H1 (cell line): ENCODE measurements at regions not wholly inside any gene's neighbourhood (a gene's known extent, or its start where the extent isn't known, plus 50 kb on each side); places are given as distances from the start of the nearest gene placed in this dataset.

Source experiments
- ASH2L ChIP-seq: fragments of 200-600, 300-600 bp; sonication (generic); IDR thresholded peaks from one replicate; pipeline ENCODE4 v1.7.1; 2017; ENCODE audit warnings: low read length
- BRCA1 ChIP-seq: IDR thresholded peaks from 2 replicates; pipeline ENCODE4 v1.6.1; 2012; ENCODE audit warnings: low read depth, low read length, improper control_type of control experiment
- CBX5 ChIP-seq: fragments of 300-800, 300-1000 bp; sonication (generic); IDR thresholded peaks from 2 replicates; pipeline ENCODE4 v1.7.1; 2016; ENCODE audit warnings: antibody characterized with exemption, low read length, low read depth
- CTBP2 ChIP-seq: IDR thresholded peaks from 2 replicates; pipeline ENCODE4 v1.7.0; 2011; ENCODE audit warnings: borderline replicate concordance, mild to moderate bottlenecking, moderate library complexity, mixed read lengths, low read length; ENCODE audit not compliant: insufficient read depth, insufficient read length
- EZH2 ChIP-seq: fragments of 200-600 bp; sonication (generic); IDR thresholded peaks from 2 replicates; pipeline ENCODE4 v1.7.1; 2012; ENCODE audit warnings: low read depth, mild to moderate bottlenecking, moderate library complexity, low read length, inconsistent platforms; ENCODE audit not compliant: severe bottlenecking
- FOSL1 ChIP-seq: IDR thresholded peaks from 2 replicates; pipeline ENCODE4 v1.6.1; 2011; ENCODE audit warnings: mild to moderate bottlenecking, low read depth, low read length, moderate library complexity; ENCODE audit not compliant: insufficient read depth
- HDAC2 ChIP-seq, 2 experiments: fragments of 300-600 bp in 1 of 2; sonication (generic) in 1 of 2; IDR thresholded peaks; 2 replicates each; pipeline ENCODE4 v1.6.1; 2011 to 2012; ENCODE audit warnings: low read depth in 2 of 2, low read length in 2 of 2, mild to moderate bottlenecking in 2 of 2, moderate library complexity in 2 of 2, borderline replicate concordance in 1 of 2, inconsistent platforms in 1 of 2
- HDAC6 ChIP-seq: IDR thresholded peaks from one replicate; pipeline ENCODE4 v1.7.1; 2012; ENCODE audit warnings: low read depth, mild to moderate bottlenecking, inconsistent platforms, low read length, moderate library complexity
- JUN ChIP-seq: IDR thresholded peaks from 2 replicates; pipeline ENCODE4 v1.6.1; 2011; ENCODE audit warnings: low read depth, mild to moderate bottlenecking, improper control_type of control experiment, low read length
- KDM4A ChIP-seq: IDR thresholded peaks from one replicate; pipeline ENCODE4 v1.7.1; 2012; ENCODE audit warnings: low read depth, mild to moderate bottlenecking, moderate library complexity, low read length, inconsistent platforms; ENCODE audit not compliant: severe bottlenecking
- PHF8 ChIP-seq: fragments of 200-600 bp; sonication (generic); conservative IDR thresholded peaks from 2 replicates; pipeline ENCODE4 v1.7.1; 2012; ENCODE audit warnings: low read depth, mild to moderate bottlenecking, inconsistent platforms, low read length, moderate library complexity
- POLR2A ChIP-seq, 2 experiments: IDR thresholded peaks; 1 replicate in 1 of 2; 2 replicates in 1 of 2; pipeline ENCODE4 v1.6.1; 2011; ENCODE audit warnings: low read depth in 2 of 2, low read length in 2 of 2, mild to moderate bottlenecking in 2 of 2; ENCODE audit errors: control extremely low read depth in 1 of 2
- RAD21 ChIP-seq, 2 experiments: IDR thresholded peaks in 1 of 2; conservative IDR thresholded peaks in 1 of 2; 2 replicates each; pipeline ENCODE4 v1.6.1; 2011; ENCODE audit warnings: low read depth in 2 of 2, low read length in 2 of 2, improper control_type of control experiment in 1 of 2, inconsistent platforms in 1 of 2, mild to moderate bottlenecking in 1 of 2, moderate library complexity in 1 of 2
- RNF2 ChIP-seq: fragments of 200-900, 300-1000 bp; sonication (generic); IDR thresholded peaks from 2 replicates; pipeline ENCODE4 v1.7.1; 2016; ENCODE audit warnings: borderline replicate concordance, low read depth, mild to moderate bottlenecking, antibody characterized with exemption, low read length; ENCODE audit not compliant: poor library complexity, severe bottlenecking; ENCODE audit errors: missing control alignments
- SIX5 ChIP-seq: IDR thresholded peaks from 2 replicates; pipeline ENCODE4 v1.6.1; 2011; ENCODE audit warnings: mild to moderate bottlenecking, low read depth, low read length
- SP1 ChIP-seq: IDR thresholded peaks from 2 replicates; pipeline ENCODE4 v1.6.1; 2011; ENCODE audit warnings: low read depth, low read length
- SUZ12 ChIP-seq: fragments of 200-600 bp; sonication (generic); IDR thresholded peaks from 2 replicates; pipeline ENCODE4 v1.6.1; 2012; ENCODE audit warnings: mild to moderate bottlenecking, inconsistent platforms, low read length, moderate library complexity, mixed read lengths
- TF ChIP-seq, protein P1 (sequence below): IDR thresholded peaks from 2 replicates; pipeline ENCODE4 v1.6.1; 2012; ENCODE audit warnings: inconsistent platforms

GRCh38 chr16:63841271-63841670 is 1280.6 kb downstream of the CDH11 start (continued):
- no peak for TF ChIP-seq BRCA1
- no peak for TF ChIP-seq POLR2A (IDR thresholded peaks at IDR 0.05; ENCODE audit: control extremely low read depth in 1 of 2, low read depth in 2 of 2, low read length in 2 of 2)
- TF ChIP-seq SIX5 = no peak
- TF ChIP-seq SUZ12 = no peak
- TF ChIP-seq HDAC6 = no peak
- no peak for TF ChIP-seq CBX5
- TF ChIP-seq RNF2 = no peak
- TF ChIP-seq, protein P1, sequence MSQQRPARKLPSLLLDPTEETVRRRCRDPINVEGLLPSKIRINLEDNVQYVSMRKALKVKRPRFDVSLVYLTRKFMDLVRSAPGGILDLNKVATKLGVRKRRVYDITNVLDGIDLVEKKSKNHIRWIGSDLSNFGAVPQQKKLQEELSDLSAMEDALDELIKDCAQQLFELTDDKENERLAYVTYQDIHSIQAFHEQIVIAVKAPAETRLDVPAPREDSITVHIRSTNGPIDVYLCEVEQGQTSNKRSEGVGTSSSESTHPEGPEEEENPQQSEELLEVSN = no peak
- no peak for TF ChIP-seq ASH2L
- TF ChIP-seq KDM4A = no peak
- TF ChIP-seq JUN = no peak
- TF ChIP-seq FOSL1 = no peak
- TF ChIP-seq HDAC2 (IDR thresholded peaks at IDR 0.05; ENCODE audit: borderline replicate concordance in 1 of 2, low read depth in 2 of 2, low read length in 2 of 2) = no peak
- TF ChIP-seq CTBP2 = no peak
- TF ChIP-seq RAD21 (IDR thresholded peaks at IDR 0.05 in 1 of 2, conservative IDR thresholded peaks at IDR 0.05 in 1 of 2; ENCODE audit: low read depth in 2 of 2, low read length in 2 of 2) = no peak
- no peak for TF ChIP-seq EZH2
- no peak for TF ChIP-seq SP1
- no peak for TF ChIP-seq PHF8
